Astrocyte (in vitro differentiated cells and primary cell): ENCODE measurements at regions not wholly inside any gene's neighbourhood (a gene's known extent, or its start where the extent isn't known, plus 50 kb on each side); places are given as distances from the start of the nearest gene placed in this dataset.
A peak's percentile ranks its signal among the peaks of the same experiment; 100 is the strongest.

Experiments used
- DNase-seq: peaks from one replicate; pipeline ENCODE4 v3.0.0-alpha.2; 2010; ENCODE audit warnings: low read depth
- FAIRE-seq: peaks from 2 replicates; lab custom pipeline; 2011; peaks lifted over from hg19 to GRCh38; lab: Jason Lieb, UNC
- H2AFZ ChIP-seq: 2 replicates; pipeline ENCODE4 v1.6.0; 2012; ENCODE audit warnings: low read depth, low read length, inconsistent platforms
- H3K27ac ChIP-seq: 2 replicates; pipeline ENCODE4 v1.5.1; 2011; ENCODE audit warnings: low read depth, low read length, inconsistent platforms
- H3K27me3 ChIP-seq: 2 replicates; pipeline ENCODE4 v1.6.0; 2011; ENCODE audit warnings: low read length, inconsistent platforms; ENCODE audit not compliant: insufficient read depth
- H3K36me3 ChIP-seq: 2 replicates; pipeline ENCODE4 v1.5.1; 2011; ENCODE audit warnings: low read length, inconsistent platforms; ENCODE audit not compliant: insufficient read depth
- H3K4me1 ChIP-seq: 2 replicates; pipeline ENCODE4 v1.5.1; 2011; ENCODE audit warnings: low read length, inconsistent platforms; ENCODE audit not compliant: insufficient read depth
- H3K4me2 ChIP-seq: 2 replicates; pipeline ENCODE4 v1.6.0; 2012; ENCODE audit warnings: low read length, inconsistent platforms
- H3K4me3 ChIP-seq: 2 replicates; pipeline ENCODE4 v1.5.1; 2011; ENCODE audit warnings: low read depth, mild to moderate bottlenecking, low read length, inconsistent platforms; ENCODE audit not compliant: insufficient read depth
- H3K79me2 ChIP-seq: 2 replicates; pipeline ENCODE4 v1.6.0; 2012; ENCODE audit warnings: mild to moderate bottlenecking, low read length, inconsistent platforms; ENCODE audit not compliant: insufficient read depth
- H3K9ac ChIP-seq: 2 replicates; pipeline ENCODE4 v1.6.0; 2012; ENCODE audit warnings: mild to moderate bottlenecking, low read length, inconsistent platforms
- H3K9me3 ChIP-seq: 2 replicates; pipeline ENCODE4 v1.5.1; 2012; ENCODE audit warnings: low read depth, mild to moderate bottlenecking, low read length, inconsistent platforms; ENCODE audit not compliant: insufficient read depth
- H4K20me1 ChIP-seq: 2 replicates; pipeline ENCODE4 v1.6.0; 2012; ENCODE audit warnings: low read length, inconsistent platforms; ENCODE audit not compliant: insufficient read depth
- H3K27ac Mint-ChIP-seq: one replicate; pipeline ENCODE4 v1.8.0; 2021; ENCODE audit warnings: mild to moderate bottlenecking, mixed read lengths; ENCODE audit not compliant: unreplicated experiment
- H3K27me3 Mint-ChIP-seq: one replicate; pipeline ENCODE4 v1.8.0; 2021; ENCODE audit warnings: low read depth, mixed read lengths; ENCODE audit not compliant: unreplicated experiment
- H3K36me3 Mint-ChIP-seq: one replicate; pipeline ENCODE4 v1.8.0; 2021; ENCODE audit warnings: low read depth, mixed read lengths; ENCODE audit not compliant: unreplicated experiment
- H3K4me1 Mint-ChIP-seq: one replicate; pipeline ENCODE4 v1.8.0; 2021; ENCODE audit warnings: low read depth, mixed read lengths; ENCODE audit not compliant: unreplicated experiment
- H3K4me3 Mint-ChIP-seq: one replicate; pipeline ENCODE4 v1.8.0; 2021; ENCODE audit warnings: mild to moderate bottlenecking, moderate library complexity, mixed read lengths; ENCODE audit not compliant: unreplicated experiment
- H3K9me3 Mint-ChIP-seq: one replicate; pipeline ENCODE4 v1.8.0; 2021; ENCODE audit warnings: mild to moderate bottlenecking, mixed read lengths; ENCODE audit not compliant: unreplicated experiment
- CTCF ChIP-seq: IDR thresholded peaks from 2 replicates; pipeline ENCODE4 v1.5.1; 2011; ENCODE audit warnings: low read depth, mild to moderate bottlenecking, inconsistent platforms, low read length, moderate library complexity; ENCODE audit not compliant: insufficient read depth
- EZH2 ChIP-seq: IDR thresholded peaks from 2 replicates; pipeline ENCODE4 v1.6.1; 2012; ENCODE audit warnings: mild to moderate bottlenecking, low read length, inconsistent platforms; ENCODE audit not compliant: insufficient read depth

GRCh38 chr17:51430591-51430990, 170.2 kb downstream of the UTP18 start:
- H3K27ac ChIP-seq: no peak overlapping the region
- TF ChIP-seq EZH2 (no peak), CTCF (no peak)
- peaks cover under 1% of the 10 kb centered on the region for H3K27me3 Mint-ChIP-seq
- H2AFZ ChIP-seq: no peak overlapping the region
- peaks cover 28% of the 10 kb centered on the region for H3K4me1 Mint-ChIP-seq
- H3K36me3 Mint-ChIP-seq: peaks cover 2% of the 10 kb centered on the region
- FAIRE-seq (no peak), DNase-seq (no peak)
- H3K4me3 Mint-ChIP-seq: peak overlapping the region; percentile 51
- no peaks in the 10 kb centered on the region for H3K9me3 ChIP-seq
- peaks cover 3% of the 10 kb centered on the region for H3K9me3 Mint-ChIP-seq
- H3K36me3 ChIP-seq: no peaks in the 10 kb centered on the region
- no peaks in the 10 kb centered on the region for H3K27me3 ChIP-seq
- no peaks in the 10 kb centered on the region for H3K79me2 ChIP-seq
- H3K27ac Mint-ChIP-seq: peak overlapping the region; percentile 70
- no peak overlapping the region for H3K4me3 ChIP-seq
- H4K20me1 ChIP-seq: no peaks in the 10 kb centered on the region
- H3K4me2 ChIP-seq: no peak overlapping the region
- no peaks in the 10 kb centered on the region for H3K4me1 ChIP-seq
- no peak overlapping the region for H3K9ac ChIP-seq

DNA sequence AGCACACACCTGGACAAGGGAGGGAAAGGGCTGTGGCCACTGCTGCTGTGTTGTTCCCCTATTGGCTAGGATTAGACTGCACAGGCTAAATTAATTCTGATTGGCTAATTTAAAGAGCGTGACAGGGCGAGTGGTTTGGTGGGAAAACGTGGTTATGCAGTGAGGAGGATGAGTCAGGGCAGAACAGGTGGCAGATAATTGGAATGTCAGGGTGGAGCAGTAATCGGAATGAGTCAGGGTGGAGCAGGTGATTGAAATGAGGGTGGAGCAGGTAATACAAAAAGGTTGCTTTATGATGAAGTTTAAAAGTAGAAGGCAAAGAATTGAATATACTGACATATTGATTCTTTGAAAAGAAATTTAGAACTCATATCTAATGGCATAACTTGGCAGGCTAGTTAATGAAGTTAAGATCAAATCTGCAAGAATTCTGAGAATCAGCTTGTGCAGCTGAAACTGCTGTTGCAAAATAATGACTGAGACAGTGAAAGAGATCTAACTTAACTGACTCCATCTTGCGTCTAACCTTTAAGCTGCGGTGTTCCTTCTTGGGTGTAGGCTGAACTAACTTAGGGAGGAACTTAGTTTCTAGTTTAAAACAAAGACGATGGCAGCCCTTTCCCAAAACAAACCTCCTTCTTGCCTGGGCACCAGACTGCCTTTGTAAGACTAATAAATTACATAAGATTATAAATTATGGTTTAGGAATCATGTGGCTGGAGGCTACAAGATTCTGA, 174.3 kb downstream of the UTP18 start:
- DNase-seq: no peak
- H3K27ac Mint-ChIP-seq: no peak overlapping the region
- no peaks in the 10 kb centered on the region for H3K79me2 ChIP-seq
- H3K9ac ChIP-seq: no peak overlapping the region
- peaks cover 15% of the 10 kb centered on the region for H3K4me1 Mint-ChIP-seq
- no peaks in the 10 kb centered on the region for H3K9me3 Mint-ChIP-seq
- H3K27me3 Mint-ChIP-seq: no peaks in the 10 kb centered on the region
- H2AFZ ChIP-seq: no peak overlapping the region
- H3K27ac ChIP-seq: no peak overlapping the region
- H3K27me3 ChIP-seq: no peaks in the 10 kb centered on the region
- H3K4me3 Mint-ChIP-seq: no peak overlapping the region
- H3K9me3 ChIP-seq: peaks cover 4% of the 10 kb centered on the region
- no peak for TF ChIP-seq CTCF
- TF ChIP-seq EZH2: no peak
- no peak overlapping the region for H3K4me3 ChIP-seq
- no peaks in the 10 kb centered on the region for H4K20me1 ChIP-seq
- H3K4me2 ChIP-seq: no peak overlapping the region
- H3K36me3 Mint-ChIP-seq: peaks cover 2% of the 10 kb centered on the region
- H3K36me3 ChIP-seq: no peaks in the 10 kb centered on the region
- no peak for FAIRE-seq
- no peaks in the 10 kb centered on the region for H3K4me1 ChIP-seq

DNA sequence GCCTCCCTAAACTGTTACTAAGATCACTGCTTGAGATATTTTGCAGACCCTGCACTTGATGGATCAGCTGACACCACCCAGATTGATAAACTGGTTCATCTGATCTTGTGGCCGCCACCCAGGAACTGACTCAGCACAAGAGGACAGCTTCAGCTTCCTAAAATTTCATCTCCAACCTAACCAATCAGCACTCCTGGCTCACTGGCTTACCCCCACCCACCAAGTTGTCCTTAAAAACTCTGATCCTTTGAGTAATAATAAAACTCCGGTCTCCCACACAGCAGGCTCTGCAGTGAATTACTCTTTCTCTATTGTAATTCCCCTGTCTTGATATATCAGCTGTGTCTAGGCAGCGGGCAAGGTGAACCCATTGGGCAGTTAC, 174.8 kb downstream of the UTP18 start:
- H3K4me3 ChIP-seq: no peak overlapping the region
- no peaks in the 10 kb centered on the region for H3K27me3 ChIP-seq
- no peaks in the 10 kb centered on the region for H3K4me1 ChIP-seq
- Mint-ChIP-seq H3K4me3 (no peak overlapping the region), H3K4me1 (peaks cover 13% of the 10 kb centered on the region), H3K27ac (no peak overlapping the region), H3K9me3 (no peaks in the 10 kb centered on the region), H3K36me3 (peaks cover 2% of the 10 kb centered on the region), H3K27me3 (no peaks in the 10 kb centered on the region)
- TF ChIP-seq CTCF: no peak
- H2AFZ ChIP-seq: no peak overlapping the region
- FAIRE-seq (no peak), DNase-seq (no peak)
- peaks cover 5% of the 10 kb centered on the region for H3K9me3 ChIP-seq
- no peaks in the 10 kb centered on the region for H3K36me3 ChIP-seq
- no peak overlapping the region for H3K27ac ChIP-seq
- no peaks in the 10 kb centered on the region for H3K79me2 ChIP-seq
- no peak overlapping the region for H3K9ac ChIP-seq
- H4K20me1 ChIP-seq: no peaks in the 10 kb centered on the region
- H3K4me2 ChIP-seq: no peak overlapping the region
